Adrenal gland (tissue), 9 donors: ENCODE measurements at regions not wholly inside any gene's neighbourhood (a gene's known extent, or its start where the extent isn't known, plus 50 kb on each side); places are given as distances from the start of the nearest gene placed in this dataset.

Experiments used
- DNase-seq, 7 donors: peaks; one replicate each; pipeline ENCODE4 v3.0.0-alpha.2; 2019 to 2020
- H3K27ac ChIP-seq, 5 donors: fragments of 200-600 bp; sonication (generic) in 4 of 5; 1 replicate in 3 of 5; 2 replicates in 2 of 5; pipeline versions ENCODE4 v1.5.1 to v1.8.0; 2016 to 2020; ENCODE audit warnings: mild to moderate bottlenecking in 1 of 5
- H3K27me3 ChIP-seq: fragments of 200-600 bp; 2 replicates; pipeline ENCODE4 v1.8.0; 2021
- H3K36me3 ChIP-seq, 2 donors: fragments of 200-600 bp; replicated peaks in 1 of 2; 1 replicate in 1 of 2; 2 replicates in 1 of 2; pipeline versions ENCODE4 v1.5.1 to v1.8.0; 2018 to 2022
- H3K4me1 ChIP-seq, 2 donors: fragments of 200-600 bp; replicated peaks in 1 of 2; 1 replicate in 1 of 2; 2 replicates in 1 of 2; pipeline versions ENCODE4 v1.5.1 to v1.8.0; 2018 to 2021
- H3K4me3 ChIP-seq, 4 donors: fragments of 200-600 bp; sonication (generic) in 3 of 4; one replicate each; pipeline ENCODE4 v1.5.1; 2016 to 2018
- H3K9me3 ChIP-seq, 3 donors: fragments of 200-600 bp; sonication (generic) in 1 of 3; replicated peaks in 1 of 3; 1 replicate in 2 of 3; 2 replicates in 1 of 3; pipeline versions ENCODE4 v1.5.1 to v1.8.0; 2016 to 2021
- POLR2A ChIP-seq, 2 donors: fragments of 450-650 bp; IDR thresholded peaks; one replicate each; pipeline ENCODE4 v1.6.1; 2017; ENCODE audit warnings: antibody characterized with exemption in 2 of 2, mild to moderate bottlenecking in 2 of 2, moderate library complexity in 1 of 2
- WGBS, 4 donors: extraction: QIAGEN DNeasy Blood & Tissue Kit in 2 of 4; methylation state at CpG; one replicate each; pipeline versions ENCODE4 v1.1.5 to v1.1.7; 2013 to 2017; 5-methylcytosine and 5-hydroxymethylcytosine counted together
- intact Hi-C, 2 donors: fragments of 100-400 bp; cut with DNase I; formaldehyde crosslinking; loops; one replicate each; pipeline versions ENCODE4 v1.14.1 to v1.15.0; 2022 to 2023
- TF ChIP-seq, protein P1 (sequence below), 6 experiments: fragments of 450-650 bp in 4 of 6; fragments of 200-600 bp in 2 of 6; sonication (generic) in 1 of 6; IDR thresholded peaks; 1 replicate in 5 of 6; 2 replicates in 1 of 6; pipeline versions ENCODE4 v1.5.1 to v1.8.0; 2016 to 2021; ENCODE audit warnings: antibody characterized with exemption in 6 of 6, mild to moderate bottlenecking in 2 of 6, moderate library complexity in 1 of 6
- donor health status: healthy with polysubstance abuse.
- donor health status: Bipolar disorder and iron deficiency.
- donor health status: DM: yes; HTN: yes; CAD: no.
- donor health status: DM: no; HTN: no; CAD: no.
- donor health status: DM: no; HTN: no; CAD: no.

- no peak overlapping the region for H3K4me3 ChIP-seq
- no peak for DNase-seq
- intact Hi-C loops: no loop called here
- H3K36me3 ChIP-seq: no peaks in the 10 kb centered on the region
- H3K27ac ChIP-seq: no peak overlapping the region
- H3K4me1 ChIP-seq: no peaks in the 10 kb centered on the region
- no peaks in the 10 kb centered on the region for H3K27me3 ChIP-seq
- WGBS, 4 donors: 61 to 81% (median 71%) methylated on average over 4 to 5 of the region's 5 CpGs
- no peaks in the 10 kb centered on the region for H3K9me3 ChIP-seq
- no peak for TF ChIP-seq POLR2A (IDR thresholded peaks at IDR 0.05)
- TF ChIP-seq, protein P1, sequence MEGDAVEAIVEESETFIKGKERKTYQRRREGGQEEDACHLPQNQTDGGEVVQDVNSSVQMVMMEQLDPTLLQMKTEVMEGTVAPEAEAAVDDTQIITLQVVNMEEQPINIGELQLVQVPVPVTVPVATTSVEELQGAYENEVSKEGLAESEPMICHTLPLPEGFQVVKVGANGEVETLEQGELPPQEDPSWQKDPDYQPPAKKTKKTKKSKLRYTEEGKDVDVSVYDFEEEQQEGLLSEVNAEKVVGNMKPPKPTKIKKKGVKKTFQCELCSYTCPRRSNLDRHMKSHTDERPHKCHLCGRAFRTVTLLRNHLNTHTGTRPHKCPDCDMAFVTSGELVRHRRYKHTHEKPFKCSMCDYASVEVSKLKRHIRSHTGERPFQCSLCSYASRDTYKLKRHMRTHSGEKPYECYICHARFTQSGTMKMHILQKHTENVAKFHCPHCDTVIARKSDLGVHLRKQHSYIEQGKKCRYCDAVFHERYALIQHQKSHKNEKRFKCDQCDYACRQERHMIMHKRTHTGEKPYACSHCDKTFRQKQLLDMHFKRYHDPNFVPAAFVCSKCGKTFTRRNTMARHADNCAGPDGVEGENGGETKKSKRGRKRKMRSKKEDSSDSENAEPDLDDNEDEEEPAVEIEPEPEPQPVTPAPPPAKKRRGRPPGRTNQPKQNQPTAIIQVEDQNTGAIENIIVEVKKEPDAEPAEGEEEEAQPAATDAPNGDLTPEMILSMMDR (IDR thresholded peaks at IDR 0.05): no peak
Observed at GRCh38 chr3:25246913-25247312, 181.2 kb upstream of the RARB start.

DNA sequence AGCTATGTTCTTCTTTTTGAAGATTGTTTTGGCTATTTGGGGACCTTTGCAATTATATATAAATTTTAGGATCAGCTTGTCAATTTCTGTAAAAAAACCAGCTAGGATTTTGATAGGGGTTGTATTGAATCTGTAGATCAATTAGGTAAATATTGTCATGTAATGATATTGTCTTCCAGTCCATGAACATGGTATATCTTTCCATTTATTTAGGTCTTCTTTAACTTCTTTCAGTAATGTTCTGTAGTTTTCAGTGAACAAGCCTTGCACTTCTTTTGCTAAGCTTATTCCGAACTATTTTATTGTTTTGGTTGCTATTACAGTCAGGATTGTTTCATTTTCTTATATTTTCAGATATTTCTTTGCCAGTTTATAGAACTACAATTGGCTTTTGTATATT, 175.8 kb upstream of the RARB start:
- TF ChIP-seq, protein P1 (IDR thresholded peaks at IDR 0.05): no peak
- no peak for TF ChIP-seq POLR2A (IDR thresholded peaks at IDR 0.05)
- no peaks in the 10 kb centered on the region for H3K9me3 ChIP-seq

GRCh38 chr3:25257026-25257425, 171.0 kb upstream of the RARB start:
- H3K9me3 ChIP-seq: no peaks in the 10 kb centered on the region
- no peak overlapping the region for H3K27ac ChIP-seq
- no peak for DNase-seq
- H3K4me1 ChIP-seq: no peaks in the 10 kb centered on the region
- 54 to 79% (median 71%) methylated on average over 2 of the region's 2 CpGs for WGBS, 4 donors
- intact Hi-C loops: no loop called here
- TF ChIP-seq, protein P1 (IDR thresholded peaks at IDR 0.05): no peak
- no peak for TF ChIP-seq POLR2A (IDR thresholded peaks at IDR 0.05)
- H3K4me3 ChIP-seq: no peak overlapping the region
- H3K36me3 ChIP-seq: no peaks in the 10 kb centered on the region
- no peaks in the 10 kb centered on the region for H3K27me3 ChIP-seq

More for the DNA sequence above, 175.8 kb upstream of the RARB start:
- Histone ChIP-seq H3K4me3 (no peak overlapping the region), H3K4me1 (no peaks in the 10 kb centered on the region), H3K27ac (no peak overlapping the region), H3K36me3 (no peaks in the 10 kb centered on the region), H3K27me3 (no peaks in the 10 kb centered on the region)
- intact Hi-C loops: no loop called here
- 68 to 76% (median 71%) methylated on average over 1 of the region's 1 CpG for WGBS, 4 donors
- DNase-seq: no peak

DNA sequence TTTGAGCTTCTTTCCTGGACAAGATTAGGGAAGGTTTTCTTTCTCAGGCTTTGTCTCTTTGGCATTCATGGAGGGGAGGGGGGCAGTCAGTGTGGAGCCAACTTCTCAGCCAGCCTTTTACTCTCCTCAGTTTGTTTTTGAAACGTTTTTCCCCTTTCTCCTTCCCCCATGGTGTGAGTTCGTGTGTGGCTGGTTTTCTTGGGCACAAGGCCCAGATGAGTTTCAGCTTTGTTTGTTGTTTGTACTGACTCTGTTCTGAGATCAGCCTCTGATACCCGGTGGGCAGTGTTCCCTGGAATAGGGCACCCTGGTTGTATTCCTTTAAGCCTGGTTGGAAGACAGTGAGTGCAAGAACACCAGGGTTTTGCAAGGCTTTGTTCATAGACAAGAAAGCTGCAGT, 168.2 kb upstream of the RARB start:
- Histone ChIP-seq H3K4me1 (no peaks in the 10 kb centered on the region), H3K27me3 (no peaks in the 10 kb centered on the region), H3K36me3 (no peaks in the 10 kb centered on the region), H3K9me3 (no peaks in the 10 kb centered on the region), H3K27ac (no peak overlapping the region), H3K4me3 (no peak overlapping the region)
- intact Hi-C loops: no loop called here
- WGBS, 4 donors: 14 to 30% (median 22%) methylated on average over 3 of the region's 3 CpGs
- no peak for TF ChIP-seq POLR2A (IDR thresholded peaks at IDR 0.05)
- TF ChIP-seq, protein P1 (IDR thresholded peaks at IDR 0.05): no peak
- DNase-seq: no peak
